OCI-LY7 (cell line): ENCODE measurements at regions not wholly inside any gene's neighbourhood (a gene's known extent, or its start where the extent isn't known, plus 50 kb on each side); places are given as distances from the start of the nearest gene placed in this dataset.
"Not testable (repeated sequence)": the region's sequence is repeated elsewhere in the genome, so short reads cannot be mapped to it uniquely, and the experiment has no call there.

Experiments used
- BruUV-seq: library from RNA; stranded (reverse); fragments of 400-500 nt; replicated peaks from 2 replicates; lab custom pipeline; 2021; lab: Mats Ljungman, UMichigan
- CTCF ChIA-PET: fragments of 300-600 bp; sonication (Branson Sonifier 250); formaldehyde crosslinking; loops from one replicate; lab custom pipeline; 2022; ENCODE audit warnings: antibody characterized with exemption; ENCODE audit not compliant: unreplicated experiment; lab: Charles Lee
- POLR2A ChIA-PET: fragments of 300-600 bp; sonication (Branson Sonifier 250); formaldehyde crosslinking; loops from one replicate; lab custom pipeline; 2022; ENCODE audit warnings: antibody characterized with exemption; lab: Charles Lee
- DNase-seq: peaks from one replicate; pipeline ENCODE4 v3.0.0-alpha.2; 2015; ENCODE audit warnings: low spot score
- H2AFZ ChIP-seq: fragments of 200-600 bp; sonication (generic), shearing (Covaris generic); 2 replicates; pipeline ENCODE4 v1.6.1; 2014; ENCODE audit warnings: mild to moderate bottlenecking, antibody characterized with exemption, low read length, moderate library complexity
- H3K27ac ChIP-seq: fragments of 200-600 bp; sonication (generic); 2 replicates; pipeline ENCODE4 v1.5.1; 2014; ENCODE audit warnings: mixed run types, low read depth, mild to moderate bottlenecking, moderate library complexity, low read length, inconsistent platforms; ENCODE audit not compliant: poor library complexity, severe bottlenecking
- H3K36me3 ChIP-seq: fragments of 200-600 bp; sonication (generic); 2 replicates; pipeline ENCODE4 v1.6.1; 2014; ENCODE audit warnings: mild to moderate bottlenecking, antibody characterized with exemption, low read length, moderate library complexity, mixed read lengths; ENCODE audit not compliant: insufficient read depth
- H3K4me1 ChIP-seq: fragments of 200-600 bp; sonication (generic); 2 replicates; pipeline ENCODE4 v1.5.1; 2014; ENCODE audit warnings: mild to moderate bottlenecking, low read length; ENCODE audit not compliant: insufficient read depth, poor library complexity, severe bottlenecking
- H3K4me2 ChIP-seq: fragments of 200-600 bp; sonication (generic); 2 replicates; pipeline ENCODE4 v1.6.1; 2014; ENCODE audit warnings: mild to moderate bottlenecking, low read length
- H3K4me3 ChIP-seq: fragments of 200-600 bp; sonication (generic); 2 replicates; pipeline ENCODE4 v1.5.1; 2014; ENCODE audit warnings: mild to moderate bottlenecking, low read depth, low read length; ENCODE audit not compliant: poor library complexity, severe bottlenecking
- H3K79me2 ChIP-seq: fragments of 200-600 bp; sonication (generic); 2 replicates; pipeline ENCODE4 v1.6.1; 2016; ENCODE audit warnings: low read depth, mild to moderate bottlenecking, low read length, moderate library complexity, mixed read lengths; ENCODE audit not compliant: insufficient read depth
- H3K9me2 ChIP-seq: fragments of 200-600 bp; sonication (generic); 2 replicates; pipeline ENCODE4 v1.6.1; 2016; ENCODE audit warnings: mild to moderate bottlenecking, low read length, mixed read lengths; ENCODE audit not compliant: insufficient read depth
- H3K9me3 ChIP-seq: fragments of 200-600 bp; sonication (generic); 2 replicates; pipeline ENCODE4 v1.6.1; 2014; ENCODE audit warnings: mild to moderate bottlenecking, mixed run types, low read length, mixed read lengths
- H4K20me1 ChIP-seq: fragments of 200-600 bp; sonication (generic); 2 replicates; pipeline ENCODE4 v1.6.1; 2014; ENCODE audit warnings: mild to moderate bottlenecking, antibody characterized with exemption, low read length, moderate library complexity, mixed read lengths; ENCODE audit not compliant: insufficient read depth
- EZH2phosphoT487 ChIP-seq: fragments of 200-600 bp; sonication (generic); IDR thresholded peaks from 2 replicates; pipeline ENCODE4 v1.6.1; 2018; ENCODE audit warnings: low read depth, borderline replicate concordance, mild to moderate bottlenecking, mixed run types, antibody characterized with exemption, low read length, moderate library complexity, mixed read lengths
- intact Hi-C: fragments of 100-400 bp; cut with micrococcal nuclease; formaldehyde crosslinking; loops from one replicate; pipeline ENCODE4 v1.10.0; 2022; ENCODE audit not compliant: unreplicated experiment
- TF ChIP-seq, protein P1 (sequence below): fragments of 200-600 bp; sonication (generic); conservative IDR thresholded peaks from 2 replicates; pipeline ENCODE4 v1.5.1; 2014; ENCODE audit warnings: mild to moderate bottlenecking, antibody characterized with exemption, low read length, moderate library complexity, mixed read lengths

DNA sequence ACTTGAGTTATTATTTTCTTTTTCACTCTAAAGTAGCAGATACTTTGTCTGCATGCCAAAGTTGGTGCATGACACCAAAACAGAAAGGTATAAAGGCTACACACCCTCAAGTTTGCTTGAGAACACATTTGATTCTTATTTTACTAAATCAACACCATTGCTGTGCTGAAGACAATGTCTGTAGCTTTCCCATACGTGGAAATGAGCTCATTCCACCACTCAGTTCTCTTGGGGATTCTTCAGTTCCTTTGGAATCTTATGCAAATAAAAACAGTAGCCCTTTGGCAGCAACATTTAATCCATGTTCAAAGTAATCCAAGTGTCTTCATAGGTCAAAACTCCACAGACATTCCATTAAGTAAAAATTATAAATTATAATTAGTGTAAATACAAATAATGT lies 264.9 kb downstream of the TLE1 start:
- Histone ChIP-seq H3K4me1 (no peaks in the 10 kb centered on the region), H3K9me3 (peaks cover 8% of the 10 kb centered on the region; the same call in 1 of the 2 replicates), H3K36me3 (no peaks in the 10 kb centered on the region), H3K4me2 (no peak overlapping the region), H3K4me3 (no peak overlapping the region), H3K9me2 (no peaks in the 10 kb centered on the region), H3K27ac (no peak overlapping the region), H4K20me1 (no peaks in the 10 kb centered on the region), H2AFZ (no peak overlapping the region), H3K79me2 (no peaks in the 10 kb centered on the region)
- intact Hi-C loops: no loop called here
- ChIA-PET CTCF (no interaction called here), POLR2A (interaction anchor here (0.7 kb wide), 1 partner anchor 484 kb away, joined by 3 read pairs; no protein-coding TSS in a partner anchor)
- no peak for TF ChIP-seq EZH2phosphoT487
- TF ChIP-seq, protein P1, sequence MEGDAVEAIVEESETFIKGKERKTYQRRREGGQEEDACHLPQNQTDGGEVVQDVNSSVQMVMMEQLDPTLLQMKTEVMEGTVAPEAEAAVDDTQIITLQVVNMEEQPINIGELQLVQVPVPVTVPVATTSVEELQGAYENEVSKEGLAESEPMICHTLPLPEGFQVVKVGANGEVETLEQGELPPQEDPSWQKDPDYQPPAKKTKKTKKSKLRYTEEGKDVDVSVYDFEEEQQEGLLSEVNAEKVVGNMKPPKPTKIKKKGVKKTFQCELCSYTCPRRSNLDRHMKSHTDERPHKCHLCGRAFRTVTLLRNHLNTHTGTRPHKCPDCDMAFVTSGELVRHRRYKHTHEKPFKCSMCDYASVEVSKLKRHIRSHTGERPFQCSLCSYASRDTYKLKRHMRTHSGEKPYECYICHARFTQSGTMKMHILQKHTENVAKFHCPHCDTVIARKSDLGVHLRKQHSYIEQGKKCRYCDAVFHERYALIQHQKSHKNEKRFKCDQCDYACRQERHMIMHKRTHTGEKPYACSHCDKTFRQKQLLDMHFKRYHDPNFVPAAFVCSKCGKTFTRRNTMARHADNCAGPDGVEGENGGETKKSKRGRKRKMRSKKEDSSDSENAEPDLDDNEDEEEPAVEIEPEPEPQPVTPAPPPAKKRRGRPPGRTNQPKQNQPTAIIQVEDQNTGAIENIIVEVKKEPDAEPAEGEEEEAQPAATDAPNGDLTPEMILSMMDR: no peak
- no peak for DNase-seq
- no TSS peak for BruUV-seq

DNA sequence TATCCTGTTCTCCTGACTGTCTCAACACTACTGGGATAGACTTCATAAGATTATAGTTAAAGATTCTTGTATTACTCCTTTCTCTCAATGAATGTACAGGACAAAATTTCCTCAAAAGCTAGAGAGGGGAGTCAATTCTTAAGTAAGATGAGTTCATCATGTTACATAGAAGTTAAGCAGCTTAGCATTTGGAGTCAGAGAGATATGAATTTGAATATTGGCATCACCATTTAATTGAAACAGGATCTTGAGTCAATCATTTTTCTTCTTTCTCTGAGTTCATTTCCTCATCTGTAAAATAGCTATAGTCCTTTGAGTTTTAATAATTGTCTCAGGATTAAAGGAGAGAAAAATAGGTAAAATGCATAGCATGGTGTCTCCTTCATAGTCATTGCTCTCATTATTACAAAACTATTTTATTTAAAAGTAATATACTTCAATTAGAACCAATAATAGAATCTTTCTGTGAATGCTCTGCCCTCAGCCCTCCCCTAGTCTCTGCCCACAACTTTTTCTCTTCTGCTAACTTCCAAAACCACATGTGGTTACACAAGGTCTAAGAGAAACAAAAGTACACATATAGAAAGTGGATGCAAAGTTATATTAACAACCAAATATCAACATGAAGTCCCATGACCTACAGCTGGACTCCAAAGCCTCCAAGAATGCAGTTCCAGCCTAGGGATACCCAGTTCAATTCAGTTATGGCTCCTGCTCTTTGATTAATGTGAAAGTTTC lies 265.6 kb downstream of the TLE1 start:
- H3K9me3 ChIP-seq: peaks cover 8% of the 10 kb centered on the region; the same call in 1 of the 2 replicates
- H3K4me2 ChIP-seq: no peak overlapping the region
- H3K4me1 ChIP-seq: no peaks in the 10 kb centered on the region
- H3K27ac ChIP-seq: no peak overlapping the region
- CTCF ChIA-PET: no interaction called here
- no peak for DNase-seq
- POLR2A ChIA-PET: interaction anchor here (0.7 kb wide), 1 partner anchor 485 kb away, joined by 3 read pairs; no protein-coding TSS in a partner anchor
- no peak overlapping the region for H3K4me3 ChIP-seq
- no peaks in the 10 kb centered on the region for H3K36me3 ChIP-seq
- H3K79me2 ChIP-seq: no peaks in the 10 kb centered on the region
- BruUV-seq: no TSS peak
- no peaks in the 10 kb centered on the region for H3K9me2 ChIP-seq
- intact Hi-C loops: no loop called here
- H2AFZ ChIP-seq: no peak overlapping the region
- no peaks in the 10 kb centered on the region for H4K20me1 ChIP-seq
- no peak for TF ChIP-seq EZH2phosphoT487
- TF ChIP-seq, protein P1: no peak

DNA sequence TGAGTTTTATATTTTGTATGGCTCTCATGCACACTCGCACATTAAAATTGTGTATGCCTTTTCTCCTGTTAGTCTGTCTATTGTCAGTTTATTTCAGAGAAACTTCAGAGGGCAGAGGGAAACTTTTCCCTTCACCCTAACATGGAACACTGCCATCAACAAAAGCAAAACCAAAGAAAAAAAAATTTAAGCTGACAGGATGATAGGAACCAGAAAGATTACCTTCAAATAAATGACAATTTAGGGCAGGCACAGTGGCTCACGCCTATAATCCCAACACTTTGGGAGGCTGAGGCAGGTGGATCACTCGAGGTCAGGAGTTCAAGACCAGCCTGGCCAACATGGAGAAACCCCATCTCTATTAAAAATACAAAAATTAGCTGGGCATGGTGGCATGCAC lies 268.3 kb downstream of the TLE1 start:
- BruUV-seq, H3K9me2 ChIP-seq, H3K4me1 ChIP-seq, DNase-seq, H3K36me3 ChIP-seq, intact Hi-C loops, POLR2A ChIA-PET, H4K20me1 ChIP-seq, H3K9me3 ChIP-seq, H3K4me3 ChIP-seq, H3K4me2 ChIP-seq, H3K27ac ChIP-seq, H2AFZ ChIP-seq, CTCF ChIA-PET, H3K79me2 ChIP-seq: not testable (repeated sequence)
